CD4-positive, alpha-beta memory T cell (primary cell): ENCODE measurements at regions not wholly inside any gene's neighbourhood (a gene's known extent, or its start where the extent isn't known, plus 50 kb on each side); places are given as distances from the start of the nearest gene placed in this dataset.

ENCODE experiments used
- CTCF ChIA-PET: fragments of 350-600 bp; sonication (Branson Sonifier 250); formaldehyde crosslinking; loops from one replicate; lab custom pipeline; 2021; ENCODE audit warnings: inconsistent platforms; ENCODE audit not compliant: partially characterized antibody; lab: Charles Lee
- POLR2A ChIA-PET: fragments of 350-600 bp; sonication (Branson Sonifier 250); formaldehyde crosslinking; loops from one replicate; lab custom pipeline; 2021; ENCODE audit not compliant: partially characterized antibody; lab: Charles Lee
- DNase-seq, 5 donors: peaks; one replicate each; pipeline versions ENCODE4 v3.0.0 to v3.0.0-alpha.2; 2020 to 2022; ENCODE audit warnings: mixed read lengths in 1 of 5
- H3K27ac ChIP-seq: one replicate; pipeline ENCODE4 v1.7.0; 2013; ENCODE audit warnings: low read depth, low read length
- H3K27me3 ChIP-seq: 2 replicates; pipeline ENCODE4 v1.7.0; 2013; ENCODE audit warnings: mild to moderate bottlenecking, low read length, moderate library complexity; ENCODE audit not compliant: insufficient read depth
- H3K36me3 ChIP-seq: 2 replicates; pipeline ENCODE4 v1.7.0; 2013; ENCODE audit warnings: mild to moderate bottlenecking, low read length, moderate library complexity; ENCODE audit not compliant: insufficient read depth
- H3K4me1 ChIP-seq: 2 replicates; pipeline ENCODE4 v1.7.0; 2013; ENCODE audit warnings: mild to moderate bottlenecking, low read length, moderate library complexity; ENCODE audit not compliant: insufficient read depth
- H3K4me3 ChIP-seq, 2 donors: one replicate each; pipeline ENCODE4 v1.7.0; 2013; ENCODE audit warnings: low read length in 2 of 2, mild to moderate bottlenecking in 1 of 2
- H3K9me3 ChIP-seq, 2 donors: one replicate each; pipeline ENCODE4 v1.7.0; 2013; ENCODE audit warnings: low read length in 2 of 2, control low read depth in 1 of 2; ENCODE audit not compliant: control insufficient read depth in 1 of 2
- H3K27ac Mint-ChIP-seq, 7 donors: one replicate each; pipeline ENCODE4 v1.8.0; 2020 to 2021; ENCODE audit warnings: mixed read lengths in 7 of 7, mild to moderate bottlenecking in 6 of 7, inconsistent platforms in 3 of 7, moderate library complexity in 3 of 7
- H3K27me3 Mint-ChIP-seq, 2 donors: one replicate each; pipeline ENCODE4 v1.8.0; 2020 to 2021; ENCODE audit warnings: mixed read lengths in 2 of 2
- H3K36me3 Mint-ChIP-seq, 2 donors: one replicate each; pipeline ENCODE4 v1.8.0; 2020 to 2021; ENCODE audit warnings: mixed read lengths in 2 of 2, inconsistent platforms in 1 of 2, mild to moderate bottlenecking in 1 of 2
- H3K4me1 Mint-ChIP-seq, 4 donors: one replicate each; pipeline ENCODE4 v1.8.0; 2020 to 2021; ENCODE audit warnings: mixed read lengths in 4 of 4, mild to moderate bottlenecking in 1 of 4
- H3K4me3 Mint-ChIP-seq, 8 donors: one replicate each; pipeline ENCODE4 v1.8.0; 2020 to 2021; ENCODE audit warnings: mixed read lengths in 8 of 8, mild to moderate bottlenecking in 7 of 8, moderate library complexity in 6 of 8, inconsistent platforms in 3 of 8
- H3K9me3 Mint-ChIP-seq, 8 donors: one replicate each; pipeline ENCODE4 v1.8.0; 2020 to 2021; ENCODE audit warnings: mixed read lengths in 8 of 8, mild to moderate bottlenecking in 5 of 8, inconsistent platforms in 3 of 8, moderate library complexity in 1 of 8
- intact Hi-C: fragments of 100-400 bp; cut with micrococcal nuclease; formaldehyde crosslinking; loops from one replicate; pipeline ENCODE4 v1.15.1; 2023

DNA sequence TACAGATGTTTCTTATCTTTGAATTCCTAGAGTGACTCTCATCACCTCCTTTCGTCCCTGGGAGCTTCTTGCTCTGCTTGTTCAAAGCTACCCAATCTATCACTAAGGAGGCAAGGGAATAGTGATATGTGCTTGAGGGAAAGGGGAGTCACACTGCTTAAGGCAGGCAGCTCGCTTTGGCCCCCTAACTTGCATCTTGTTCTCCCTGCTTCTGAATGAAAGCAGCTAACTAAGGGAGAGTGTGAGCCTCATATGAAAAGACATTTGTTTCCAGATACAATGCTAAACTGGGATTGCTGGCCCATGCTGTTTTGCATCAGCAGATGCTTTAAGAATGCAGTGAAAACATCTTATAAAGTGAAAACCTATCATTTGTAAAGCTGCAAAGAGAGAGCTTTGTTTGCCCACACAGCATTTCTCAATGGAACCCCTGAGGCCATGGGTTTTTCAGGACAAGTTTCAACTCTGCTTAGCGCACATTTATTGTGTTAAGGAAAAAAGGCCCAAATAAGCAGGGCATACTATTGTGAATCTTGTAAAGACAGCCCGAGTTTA lies 367.9 kb upstream of the ADAMTSL1 start:
- Histone ChIP-seq H3K4me1 (no peaks in the 10 kb centered on the region), H3K27ac (no peak overlapping the region), H3K36me3 (no peaks in the 10 kb centered on the region), H3K4me3 (no peak overlapping the region), H3K9me3 (no peaks in the 10 kb centered on the region), H3K27me3 (no peaks in the 10 kb centered on the region)
- intact Hi-C loops, result no loop called here
- Mint-ChIP-seq H3K4me3 (no peak overlapping the region), H3K9me3 (peaks cover 0 to 2% (median 0%) of the 10 kb centered on the region in 8 donors), H3K36me3 (no peaks in the 10 kb centered on the region), H3K27me3 (no peaks in the 10 kb centered on the region), H3K27ac (no peak overlapping the region), H3K4me1 (no peaks in the 10 kb centered on the region)
- DNase-seq, result no peak
- ChIA-PET CTCF (no interaction called here), POLR2A (no interaction called here)

DNA sequence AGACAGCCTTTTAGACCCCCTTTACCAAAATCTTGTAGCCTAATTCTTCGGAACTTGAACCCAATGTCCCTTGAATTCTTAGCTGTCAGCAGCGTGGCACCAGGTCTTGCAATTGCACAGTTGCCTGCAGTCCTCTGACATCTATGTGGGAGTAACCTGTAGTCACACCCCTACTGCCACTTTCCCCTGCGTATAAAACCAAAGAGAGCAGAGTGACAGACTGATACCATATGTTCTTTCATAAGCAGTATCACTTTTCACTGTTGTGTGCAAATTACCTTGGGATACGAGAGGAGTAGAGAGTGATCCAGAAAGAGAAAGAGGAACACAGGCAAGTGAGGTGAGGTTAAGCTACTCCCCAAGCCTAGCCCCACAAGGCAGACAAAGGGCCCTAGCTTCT lies 364.3 kb upstream of the ADAMTSL1 start:
- no peaks in the 10 kb centered on the region for H3K36me3 Mint-ChIP-seq
- H3K27me3 Mint-ChIP-seq, result no peaks in the 10 kb centered on the region
- H3K27me3 ChIP-seq, result no peaks in the 10 kb centered on the region
- POLR2A ChIA-PET, result no interaction called here
- CTCF ChIA-PET, result no interaction called here
- H3K27ac Mint-ChIP-seq, result no peak overlapping the region
- H3K27ac ChIP-seq, result no peak overlapping the region
- peaks cover 0 to 4% (median under 1%) of the 10 kb centered on the region in 8 donors for H3K9me3 Mint-ChIP-seq
- H3K36me3 ChIP-seq, result no peaks in the 10 kb centered on the region
- intact Hi-C loops, result no loop called here
- H3K4me1 ChIP-seq, result no peaks in the 10 kb centered on the region
- H3K9me3 ChIP-seq, result no peaks in the 10 kb centered on the region
- no peak for DNase-seq
- no peak overlapping the region for H3K4me3 ChIP-seq
- no peaks in the 10 kb centered on the region for H3K4me1 Mint-ChIP-seq
- no peak overlapping the region for H3K4me3 Mint-ChIP-seq

DNA sequence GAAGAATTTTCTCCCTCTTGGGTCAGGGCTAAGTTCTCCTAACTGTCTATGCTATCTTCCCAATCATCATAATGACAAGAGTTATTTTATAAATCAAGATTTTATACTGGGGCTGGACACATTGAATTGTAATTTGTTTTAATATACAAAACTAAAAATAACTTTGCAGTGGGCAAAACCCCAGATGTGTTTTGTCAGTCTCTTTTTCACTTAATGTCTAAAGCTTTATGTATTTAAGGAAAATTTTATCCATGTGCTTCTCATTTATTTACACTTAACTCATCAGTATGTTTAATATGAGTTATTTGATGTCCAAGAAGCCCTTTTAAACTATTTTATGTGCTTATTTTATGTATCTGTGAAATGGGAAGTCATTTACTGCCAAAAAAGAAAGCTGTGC lies 362.8 kb upstream of the ADAMTSL1 start:
- Histone ChIP-seq H3K36me3 (no peaks in the 10 kb centered on the region), H3K9me3 (no peaks in the 10 kb centered on the region), H3K4me3 (no peak overlapping the region), H3K4me1 (no peaks in the 10 kb centered on the region), H3K27me3 (no peaks in the 10 kb centered on the region), H3K27ac (no peak overlapping the region)
- Mint-ChIP-seq H3K9me3 (peaks cover 0 to 5% (median 1%) of the 10 kb centered on the region in 8 donors), H3K4me1 (no peaks in the 10 kb centered on the region), H3K36me3 (no peaks in the 10 kb centered on the region), H3K27me3 (no peaks in the 10 kb centered on the region), H3K4me3 (no peak overlapping the region), H3K27ac (no peak overlapping the region)
- ChIA-PET POLR2A (no interaction called here), CTCF (no interaction called here)
- intact Hi-C loops, result no loop called here
- no peak for DNase-seq

- Mint-ChIP-seq H3K27me3 (no peaks in the 10 kb centered on the region), H3K4me3 (no peak overlapping the region), H3K27ac (no peak overlapping the region), H3K4me1 (no peaks in the 10 kb centered on the region), H3K36me3 (no peaks in the 10 kb centered on the region), H3K9me3 (peaks cover 0 to 7% (median 4%) of the 10 kb centered on the region in 8 donors)
- no peaks in the 10 kb centered on the region for H3K9me3 ChIP-seq
- H3K4me1 ChIP-seq, result no peaks in the 10 kb centered on the region
- intact Hi-C loops, result no loop called here
- no peak overlapping the region for H3K4me3 ChIP-seq
- ChIA-PET CTCF (no interaction called here), POLR2A (no interaction called here)
- no peak overlapping the region for H3K27ac ChIP-seq
- no peaks in the 10 kb centered on the region for H3K36me3 ChIP-seq
- H3K27me3 ChIP-seq, result no peaks in the 10 kb centered on the region
- no peak for DNase-seq
Observed at GRCh38 chr9:18114559-18115475, 359.1 kb upstream of the ADAMTSL1 start.

DNA sequence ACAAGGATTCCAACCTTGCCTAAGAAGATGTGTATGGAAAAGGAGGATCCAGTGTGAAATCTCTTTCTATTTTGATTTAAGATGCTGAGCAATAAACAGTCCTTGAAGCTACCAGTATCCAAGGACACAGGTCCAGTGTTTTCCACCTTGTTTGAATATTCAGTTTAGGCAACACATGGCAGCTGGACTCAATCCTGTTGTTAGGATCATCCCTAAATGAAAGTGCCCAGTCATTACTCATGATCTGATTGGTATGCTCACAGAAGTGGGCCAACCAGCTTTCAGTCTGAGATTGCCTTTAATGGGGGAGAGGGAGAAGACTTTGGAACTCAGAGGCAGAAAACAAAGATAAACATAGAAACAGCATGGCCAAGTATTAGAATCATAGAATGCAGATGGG lies 355.7 kb upstream of the ADAMTSL1 start:
- H3K9me3 ChIP-seq, result no peaks in the 10 kb centered on the region
- Mint-ChIP-seq H3K36me3 (no peaks in the 10 kb centered on the region), H3K9me3 (peaks cover 0 to 7% (median 3%) of the 10 kb centered on the region in 8 donors), H3K27me3 (no peaks in the 10 kb centered on the region), H3K4me1 (no peaks in the 10 kb centered on the region), H3K4me3 (no peak overlapping the region), H3K27ac (no peak overlapping the region)
- H3K27ac ChIP-seq, result no peak overlapping the region
- H3K4me1 ChIP-seq, result no peaks in the 10 kb centered on the region
- POLR2A ChIA-PET, result no interaction called here
- no peaks in the 10 kb centered on the region for H3K36me3 ChIP-seq
- intact Hi-C loops, result no loop called here
- no peak for DNase-seq
- CTCF ChIA-PET, result no interaction called here
- H3K27me3 ChIP-seq, result no peaks in the 10 kb centered on the region
- no peak overlapping the region for H3K4me3 ChIP-seq

DNA sequence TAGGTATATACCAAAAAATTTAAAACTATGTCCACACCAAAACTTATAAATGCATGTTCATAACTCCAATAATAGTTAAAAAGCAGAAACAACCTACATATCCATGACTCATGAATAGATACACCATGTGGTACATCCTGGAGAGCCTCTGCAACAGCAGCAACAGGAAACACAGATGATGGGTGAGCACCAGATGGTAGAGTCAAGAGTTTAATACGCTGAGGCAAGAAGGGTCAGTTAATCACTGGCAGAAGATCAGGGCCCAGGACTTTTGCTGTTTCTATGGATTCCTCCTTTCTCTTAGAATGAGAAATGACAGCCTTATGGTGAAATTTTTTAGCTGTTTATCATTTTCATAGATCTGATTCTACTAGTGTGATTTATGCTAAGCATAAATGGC lies 351.8 kb upstream of the ADAMTSL1 start:
- no peaks in the 10 kb centered on the region for H3K36me3 ChIP-seq
- no peaks in the 10 kb centered on the region for H3K27me3 ChIP-seq
- H3K36me3 Mint-ChIP-seq, result no peaks in the 10 kb centered on the region
- no peak overlapping the region for H3K27ac Mint-ChIP-seq
- H3K4me3 ChIP-seq, result no peak overlapping the region
- no peaks in the 10 kb centered on the region for H3K27me3 Mint-ChIP-seq
- intact Hi-C loops, result no loop called here
- H3K4me1 Mint-ChIP-seq, result no peaks in the 10 kb centered on the region
- H3K27ac ChIP-seq, result no peak overlapping the region
- no peak overlapping the region for H3K4me3 Mint-ChIP-seq
- H3K9me3 Mint-ChIP-seq, result peaks cover 2 to 9% (median 3%) of the 10 kb centered on the region in 8 donors
- no peaks in the 10 kb centered on the region for H3K4me1 ChIP-seq
- CTCF ChIA-PET, result no interaction called here
- DNase-seq, result no peak
- H3K9me3 ChIP-seq, result no peaks in the 10 kb centered on the region
- POLR2A ChIA-PET, result no interaction called here

GRCh38 chr9:18124760-18125159 lies 349.2 kb upstream of the ADAMTSL1 start:
- H3K4me1 Mint-ChIP-seq, result no peaks in the 10 kb centered on the region
- ChIA-PET POLR2A (no interaction called here), CTCF (no interaction called here)
- H3K4me1 ChIP-seq, result no peaks in the 10 kb centered on the region
- H3K36me3 ChIP-seq, result no peaks in the 10 kb centered on the region
- H3K27me3 ChIP-seq, result no peaks in the 10 kb centered on the region
- no peak for DNase-seq
- no peaks in the 10 kb centered on the region for H3K9me3 ChIP-seq
- H3K9me3 Mint-ChIP-seq, result peaks cover 2 to 9% (median 4%) of the 10 kb centered on the region in 8 donors
- no peak overlapping the region for H3K4me3 ChIP-seq
- no peaks in the 10 kb centered on the region for H3K36me3 Mint-ChIP-seq
- H3K27ac Mint-ChIP-seq, result no peak overlapping the region
- H3K4me3 Mint-ChIP-seq, result no peak overlapping the region
- intact Hi-C loops, result no loop called here
- H3K27me3 Mint-ChIP-seq, result no peaks in the 10 kb centered on the region
- no peak overlapping the region for H3K27ac ChIP-seq
